SK-N-MC (cell line): ENCODE measurements at regions not wholly inside any gene's neighbourhood (a gene's known extent, or its start where the extent isn't known, plus 50 kb on each side); places are given as distances from the start of the nearest gene placed in this dataset.

Experiments
- EZH2 ChIP-seq: fragments of 200-600 bp; sonication (generic); IDR thresholded peaks from one replicate; pipeline ENCODE4 v1.6.1; 2017; ENCODE audit warnings: antibody characterized with exemption
- FOXP2 ChIP-seq: optimal IDR thresholded peaks from 2 replicates; pipeline ENCODE3; 2011; ENCODE audit warnings: mild to moderate bottlenecking, moderate library complexity; ENCODE audit not compliant: insufficient read depth; ENCODE audit errors: extremely low read length, control extremely low read depth
- POLR2AphosphoS5 ChIP-seq: IDR thresholded peaks from 2 replicates; pipeline ENCODE4 v1.6.1; 2012; ENCODE audit warnings: mild to moderate bottlenecking, low read depth, low read length, borderline replicate concordance

DNA sequence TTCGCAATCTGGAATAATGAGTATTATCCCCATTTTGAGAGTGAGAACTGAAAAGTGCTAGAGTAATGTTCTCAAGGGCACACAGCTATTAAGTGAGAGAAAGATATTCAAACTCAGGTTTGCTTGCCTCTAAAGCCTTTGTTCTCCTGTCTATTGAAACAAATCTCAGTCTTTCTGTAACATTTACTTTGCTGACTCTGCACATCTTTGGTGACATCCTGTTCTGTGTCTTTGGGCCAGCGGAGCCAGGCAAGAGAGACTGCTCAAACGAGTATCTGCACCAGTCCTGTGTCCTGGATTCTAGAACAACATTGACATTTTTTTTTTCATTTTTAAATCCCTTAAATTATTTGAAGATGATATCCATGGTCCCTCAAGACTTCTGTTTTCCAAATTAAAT, 1539.2 kb upstream of the PIK3C3 start:
- no peak for TF ChIP-seq EZH2
- TF ChIP-seq POLR2AphosphoS5: no peak
- TF ChIP-seq FOXP2: no peak
